ENCODE measurements at regions not wholly inside any gene's neighbourhood (a gene's known extent, or its start where the extent isn't known, plus 50 kb on each side); places are given as distances from the start of the nearest gene placed in this dataset.

DNA sequence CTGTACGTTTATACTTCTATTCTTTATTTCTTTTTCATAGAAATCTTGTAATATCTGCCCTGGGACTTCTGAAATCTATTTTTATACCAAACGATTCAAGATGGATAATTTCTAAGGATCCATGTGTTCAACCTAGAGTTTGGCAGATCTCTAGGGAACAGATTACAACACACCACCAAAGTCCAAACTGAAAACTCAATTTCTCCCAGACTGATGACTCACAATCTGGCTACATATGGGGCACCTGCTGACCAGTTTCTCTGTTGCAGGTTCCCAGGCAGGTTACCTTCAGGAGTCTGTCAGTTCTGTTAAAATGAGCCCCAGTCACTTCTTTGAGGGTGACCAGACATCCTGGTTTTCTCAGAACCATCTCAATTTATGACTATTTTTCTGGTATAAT lies 439.4 kb downstream of the GPATCH2 start:
- TF ChIP-seq, protein P1, sequence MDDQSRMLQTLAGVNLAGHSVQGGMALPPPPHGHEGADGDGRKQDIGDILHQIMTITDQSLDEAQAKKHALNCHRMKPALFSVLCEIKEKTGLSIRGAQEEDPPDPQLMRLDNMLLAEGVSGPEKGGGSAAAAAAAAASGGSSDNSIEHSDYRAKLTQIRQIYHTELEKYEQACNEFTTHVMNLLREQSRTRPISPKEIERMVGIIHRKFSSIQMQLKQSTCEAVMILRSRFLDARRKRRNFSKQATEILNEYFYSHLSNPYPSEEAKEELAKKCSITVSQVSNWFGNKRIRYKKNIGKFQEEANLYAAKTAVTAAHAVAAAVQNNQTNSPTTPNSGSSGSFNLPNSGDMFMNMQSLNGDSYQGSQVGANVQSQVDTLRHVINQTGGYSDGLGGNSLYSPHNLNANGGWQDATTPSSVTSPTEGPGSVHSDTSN (IDR thresholded peaks at IDR 0.05; ENCODE audit: insufficient replicate concordance, low read depth, low read length), result no peak
- TF ChIP-seq, protein P2, sequence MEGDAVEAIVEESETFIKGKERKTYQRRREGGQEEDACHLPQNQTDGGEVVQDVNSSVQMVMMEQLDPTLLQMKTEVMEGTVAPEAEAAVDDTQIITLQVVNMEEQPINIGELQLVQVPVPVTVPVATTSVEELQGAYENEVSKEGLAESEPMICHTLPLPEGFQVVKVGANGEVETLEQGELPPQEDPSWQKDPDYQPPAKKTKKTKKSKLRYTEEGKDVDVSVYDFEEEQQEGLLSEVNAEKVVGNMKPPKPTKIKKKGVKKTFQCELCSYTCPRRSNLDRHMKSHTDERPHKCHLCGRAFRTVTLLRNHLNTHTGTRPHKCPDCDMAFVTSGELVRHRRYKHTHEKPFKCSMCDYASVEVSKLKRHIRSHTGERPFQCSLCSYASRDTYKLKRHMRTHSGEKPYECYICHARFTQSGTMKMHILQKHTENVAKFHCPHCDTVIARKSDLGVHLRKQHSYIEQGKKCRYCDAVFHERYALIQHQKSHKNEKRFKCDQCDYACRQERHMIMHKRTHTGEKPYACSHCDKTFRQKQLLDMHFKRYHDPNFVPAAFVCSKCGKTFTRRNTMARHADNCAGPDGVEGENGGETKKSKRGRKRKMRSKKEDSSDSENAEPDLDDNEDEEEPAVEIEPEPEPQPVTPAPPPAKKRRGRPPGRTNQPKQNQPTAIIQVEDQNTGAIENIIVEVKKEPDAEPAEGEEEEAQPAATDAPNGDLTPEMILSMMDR (IDR thresholded peaks at IDR 0.05 in 2 of 3, conservative IDR thresholded peaks at IDR 0.05 in 1 of 3; ENCODE audit: control insufficient read depth in 2 of 3, extremely low read depth in 1 of 3, insufficient read depth in 1 of 3, low read depth in 3 of 3, low read length in 3 of 3), result no peak
- TF ChIP-seq, protein P3, sequence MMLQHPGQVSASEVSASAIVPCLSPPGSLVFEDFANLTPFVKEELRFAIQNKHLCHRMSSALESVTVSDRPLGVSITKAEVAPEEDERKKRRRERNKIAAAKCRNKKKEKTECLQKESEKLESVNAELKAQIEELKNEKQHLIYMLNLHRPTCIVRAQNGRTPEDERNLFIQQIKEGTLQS (IDR thresholded peaks at IDR 0.05; ENCODE audit: borderline replicate concordance, extremely low read depth, low read depth, low read length), result no peak
- no peak for TF ChIP-seq NFXL1 (IDR thresholded peaks at IDR 0.05; ENCODE audit: borderline replicate concordance)

Measured in GM12878 (cell line).